Bronchial epithelial cell (primary cell): ENCODE measurements at regions not wholly inside any gene's neighbourhood (a gene's known extent, or its start where the extent isn't known, plus 50 kb on each side); places are given as distances from the start of the nearest gene placed in this dataset.

Experiments
- DNase-seq: peaks from one replicate; pipeline ENCODE4 v3.0.0-alpha.2; 2010; ENCODE audit warnings: low read depth
- FAIRE-seq: peaks from 2 replicates; lab custom pipeline; 2011; peaks lifted over from hg19 to GRCh38; lab: Jason Lieb, UNC
- H3K27me3 ChIP-seq: 2 replicates; pipeline ENCODE4 v1.5.1; 2011; ENCODE audit warnings: low read length; ENCODE audit not compliant: control insufficient read depth, insufficient read depth
- H3K36me3 ChIP-seq: 2 replicates; pipeline ENCODE4 v1.5.1; 2011; ENCODE audit warnings: low read length; ENCODE audit not compliant: control insufficient read depth, insufficient read depth
- H3K4me3 ChIP-seq: 2 replicates; pipeline ENCODE4 v1.5.1; 2011; ENCODE audit warnings: mild to moderate bottlenecking, low read depth, low read length, control low read depth
- TF ChIP-seq, protein P1 (sequence below): IDR thresholded peaks from 2 replicates; pipeline ENCODE4 v1.5.1; 2011; ENCODE audit warnings: mild to moderate bottlenecking, moderate library complexity, low read length, control low read depth, inconsistent platforms; ENCODE audit not compliant: insufficient read depth, severe bottlenecking

DNA sequence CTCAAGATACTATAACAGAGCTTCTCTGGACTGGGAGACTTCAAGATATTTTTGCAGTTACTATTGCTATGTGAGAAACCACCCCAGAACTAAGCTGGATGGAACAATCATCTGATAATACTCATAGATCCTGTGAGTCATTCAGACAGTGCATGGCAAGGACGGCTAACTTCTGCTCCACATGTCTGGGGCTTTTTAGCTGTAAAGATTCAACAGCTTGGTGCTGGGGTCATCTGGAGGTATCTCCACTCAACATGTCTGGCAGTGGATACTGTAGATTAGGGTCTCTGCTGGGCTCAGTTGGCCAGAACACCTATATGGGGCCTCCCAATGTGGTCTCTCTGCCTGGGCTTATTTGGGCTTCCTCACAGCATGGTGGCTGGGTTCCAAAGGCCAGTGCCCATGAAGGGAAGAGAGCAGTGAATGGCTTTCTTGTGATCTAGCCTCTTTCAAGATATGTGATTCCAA, 117.3 kb upstream of the SLC7A14 start:
- Histone ChIP-seq H3K4me3 (no peak overlapping the region), H3K27me3 (no peaks in the 10 kb centered on the region), H3K36me3 (no peaks in the 10 kb centered on the region)
- DNase-seq (peak; percentile 82), FAIRE-seq (no peak)
- TF ChIP-seq, protein P1, sequence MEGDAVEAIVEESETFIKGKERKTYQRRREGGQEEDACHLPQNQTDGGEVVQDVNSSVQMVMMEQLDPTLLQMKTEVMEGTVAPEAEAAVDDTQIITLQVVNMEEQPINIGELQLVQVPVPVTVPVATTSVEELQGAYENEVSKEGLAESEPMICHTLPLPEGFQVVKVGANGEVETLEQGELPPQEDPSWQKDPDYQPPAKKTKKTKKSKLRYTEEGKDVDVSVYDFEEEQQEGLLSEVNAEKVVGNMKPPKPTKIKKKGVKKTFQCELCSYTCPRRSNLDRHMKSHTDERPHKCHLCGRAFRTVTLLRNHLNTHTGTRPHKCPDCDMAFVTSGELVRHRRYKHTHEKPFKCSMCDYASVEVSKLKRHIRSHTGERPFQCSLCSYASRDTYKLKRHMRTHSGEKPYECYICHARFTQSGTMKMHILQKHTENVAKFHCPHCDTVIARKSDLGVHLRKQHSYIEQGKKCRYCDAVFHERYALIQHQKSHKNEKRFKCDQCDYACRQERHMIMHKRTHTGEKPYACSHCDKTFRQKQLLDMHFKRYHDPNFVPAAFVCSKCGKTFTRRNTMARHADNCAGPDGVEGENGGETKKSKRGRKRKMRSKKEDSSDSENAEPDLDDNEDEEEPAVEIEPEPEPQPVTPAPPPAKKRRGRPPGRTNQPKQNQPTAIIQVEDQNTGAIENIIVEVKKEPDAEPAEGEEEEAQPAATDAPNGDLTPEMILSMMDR: no peak

GRCh38 chr3:170701696-170702678, 116.1 kb upstream of the SLC7A14 start:
- H3K36me3 ChIP-seq: no peaks in the 10 kb centered on the region
- no peaks in the 10 kb centered on the region for H3K27me3 ChIP-seq
- no peak for FAIRE-seq
- no peak overlapping the region for H3K4me3 ChIP-seq
- TF ChIP-seq, protein P1: no peak
- no peak for DNase-seq

GRCh38 chr3:170700054-170700404, 114.2 kb upstream of the SLC7A14 start:
- Histone ChIP-seq H3K4me3 (no peak overlapping the region), H3K36me3 (no peaks in the 10 kb centered on the region), H3K27me3 (no peaks in the 10 kb centered on the region)
- TF ChIP-seq, protein P1: no peak
- DNase-seq (no peak), FAIRE-seq (no peak)

- FAIRE-seq (no peak), DNase-seq (no peak)
- Histone ChIP-seq H3K36me3 (no peaks in the 10 kb centered on the region), H3K4me3 (no peak overlapping the region), H3K27me3 (no peaks in the 10 kb centered on the region)
- TF ChIP-seq, protein P1: no peak
These were observed 113.5 kb upstream of the SLC7A14 start for GRCh38 chr3:170699158-170700053.

GRCh38 chr3:170697908-170698307, 112.0 kb upstream of the SLC7A14 start:
- no peak overlapping the region for H3K4me3 ChIP-seq
- H3K36me3 ChIP-seq: no peaks in the 10 kb centered on the region
- no peak for DNase-seq
- no peak for FAIRE-seq
- no peaks in the 10 kb centered on the region for H3K27me3 ChIP-seq
- TF ChIP-seq, protein P1: no peak
